Activated naive CD8-positive, alpha-beta T cell treated with anti-CD3 and anti-CD28 coated beads, Interleukin-2, amount 50 U/mL, for 16 hours (primary cell): ENCODE measurements at regions not wholly inside any gene's neighbourhood (a gene's known extent, or its start where the extent isn't known, plus 50 kb on each side); places are given as distances from the start of the nearest gene placed in this dataset.

Source experiments
- DNase-seq: peaks from one replicate; pipeline ENCODE4 v3.0.0-alpha.2; 2020; ENCODE audit warnings: low read depth, low spot score

GRCh38 chr16:86994215-86994614 is 323.0 kb downstream of the C16orf95 start:
- no peak for DNase-seq

DNA sequence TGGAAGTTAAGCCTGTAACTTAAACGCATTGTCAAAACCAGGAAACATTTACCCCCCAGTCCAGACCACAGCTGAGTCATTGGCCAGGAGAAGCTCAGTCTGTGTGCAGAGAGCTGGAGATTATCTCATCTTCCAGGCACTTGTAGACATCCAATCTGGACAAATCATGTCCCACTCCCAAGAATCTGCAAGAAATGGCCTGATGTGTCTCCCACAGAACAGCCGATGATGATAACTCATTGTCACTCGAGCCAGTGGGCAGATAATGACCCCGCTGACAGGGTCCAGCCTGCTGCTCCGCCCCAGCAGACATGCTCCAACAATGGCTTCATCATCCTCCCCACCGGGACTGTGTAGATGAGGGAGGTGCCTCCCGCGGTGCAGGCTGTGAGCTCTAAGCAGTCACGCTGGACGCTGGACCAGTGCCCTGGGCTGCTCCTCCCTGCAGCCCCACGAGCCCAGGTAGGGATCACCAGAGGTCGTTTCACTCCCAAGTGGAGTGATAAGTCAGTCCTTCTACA is 322.5 kb downstream of the C16orf95 start:
- no peak for DNase-seq

GRCh38 chr16:86995456-86995855 is 321.7 kb downstream of the C16orf95 start:
- no peak for DNase-seq

GRCh38 chr16:86996081-86996480 is 321.1 kb downstream of the C16orf95 start:
- DNase-seq = no peak

GRCh38 chr16:86997058-86997457 is 320.1 kb downstream of the C16orf95 start:
- no peak for DNase-seq

DNA sequence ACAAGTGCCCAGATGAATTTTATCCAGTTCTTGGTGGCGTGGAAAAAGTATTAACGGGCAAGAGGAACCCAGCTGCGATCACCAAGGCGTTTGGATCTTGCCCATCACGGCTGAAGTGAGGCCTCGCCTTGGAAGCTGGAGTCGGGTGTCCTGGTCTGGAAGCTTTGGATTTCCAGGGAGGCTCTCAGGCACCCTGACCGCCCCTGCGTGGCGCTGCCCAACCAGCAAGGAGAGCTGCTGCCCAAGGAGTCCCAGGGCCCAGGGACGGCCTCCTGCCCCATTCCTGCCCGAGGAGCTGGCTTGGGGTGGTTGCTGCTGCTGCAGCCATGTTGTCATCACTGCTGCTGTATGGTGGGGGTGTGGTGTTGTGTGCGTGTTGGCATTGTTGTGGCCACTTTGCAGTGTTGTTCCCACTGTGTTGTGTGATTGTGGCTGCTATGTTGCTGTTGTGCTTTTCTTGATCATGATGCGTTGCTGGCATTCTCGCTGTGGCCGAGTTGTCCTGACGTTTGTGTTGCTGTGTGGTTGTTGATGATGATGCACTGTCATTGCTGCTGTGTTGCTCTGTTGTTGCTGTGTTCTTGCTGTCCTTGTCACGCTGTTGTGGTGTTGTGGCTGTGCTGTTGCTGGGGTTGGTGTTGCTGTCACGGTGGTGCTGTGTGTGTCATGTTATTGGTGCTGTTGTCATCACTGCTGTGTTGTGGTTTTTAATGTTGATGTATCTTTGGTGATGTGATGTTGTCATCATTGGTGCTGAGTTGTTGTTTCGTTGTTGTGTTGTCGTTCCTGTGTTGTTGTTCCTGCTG is 318.8 kb downstream of the C16orf95 start:
- no peak for DNase-seq

DNA sequence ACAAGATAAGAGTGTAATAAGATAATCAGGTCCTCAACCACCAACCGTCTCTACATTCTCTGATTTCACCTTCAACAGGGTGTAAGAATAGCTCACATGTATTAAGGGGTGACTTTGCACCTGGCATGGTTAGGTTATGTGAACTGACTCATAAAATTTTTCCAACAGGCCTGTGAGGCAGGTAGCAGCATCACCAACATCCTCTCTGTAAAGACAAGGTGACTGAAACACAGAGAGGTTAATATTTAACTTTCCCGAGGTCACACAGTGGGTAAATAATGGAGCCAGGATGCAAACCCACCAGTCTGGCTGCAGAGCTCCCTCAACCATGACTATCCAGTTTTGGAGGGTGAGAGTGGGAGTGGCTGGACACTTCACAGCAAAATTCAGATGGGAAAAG is 317.2 kb downstream of the C16orf95 start:
- DNase-seq = no peak

GRCh38 chr16:87002717-87003413 is 314.3 kb downstream of the C16orf95 start:
- DNase-seq = no peak

- no peak for DNase-seq
These were observed 313.8 kb downstream of the C16orf95 start for GRCh38 chr16:87003414-87003755.

- DNase-seq = no peak
These were observed 311.2 kb downstream of the C16orf95 start for GRCh38 chr16:87006021-87006420.

GRCh38 chr16:87006789-87007745 is 310.1 kb downstream of the C16orf95 start:
- no peak for DNase-seq

DNA sequence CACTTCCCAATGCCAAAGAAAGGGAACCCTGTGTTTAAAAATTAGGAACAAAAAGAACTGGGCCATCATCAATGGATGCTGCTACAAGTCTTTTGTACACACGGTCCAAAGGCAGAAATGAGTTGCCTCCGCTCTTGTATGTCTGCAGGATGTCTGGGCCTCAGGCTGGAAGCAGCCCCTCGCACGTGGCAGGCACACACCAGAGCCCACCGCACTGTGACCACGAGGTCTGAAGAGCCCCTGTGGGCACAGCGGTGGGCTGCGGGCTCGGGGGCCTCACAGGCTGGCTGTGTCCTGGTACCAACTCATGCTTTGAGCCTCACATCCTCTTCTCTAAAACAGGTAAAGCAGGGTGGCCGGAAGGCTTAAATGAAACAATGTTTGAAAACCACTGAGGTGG is 309.3 kb downstream of the C16orf95 start:
- DNase-seq = no peak

- DNase-seq = no peak
These were observed 308.5 kb downstream of the C16orf95 start for GRCh38 chr16:87008664-87009063.

DNA sequence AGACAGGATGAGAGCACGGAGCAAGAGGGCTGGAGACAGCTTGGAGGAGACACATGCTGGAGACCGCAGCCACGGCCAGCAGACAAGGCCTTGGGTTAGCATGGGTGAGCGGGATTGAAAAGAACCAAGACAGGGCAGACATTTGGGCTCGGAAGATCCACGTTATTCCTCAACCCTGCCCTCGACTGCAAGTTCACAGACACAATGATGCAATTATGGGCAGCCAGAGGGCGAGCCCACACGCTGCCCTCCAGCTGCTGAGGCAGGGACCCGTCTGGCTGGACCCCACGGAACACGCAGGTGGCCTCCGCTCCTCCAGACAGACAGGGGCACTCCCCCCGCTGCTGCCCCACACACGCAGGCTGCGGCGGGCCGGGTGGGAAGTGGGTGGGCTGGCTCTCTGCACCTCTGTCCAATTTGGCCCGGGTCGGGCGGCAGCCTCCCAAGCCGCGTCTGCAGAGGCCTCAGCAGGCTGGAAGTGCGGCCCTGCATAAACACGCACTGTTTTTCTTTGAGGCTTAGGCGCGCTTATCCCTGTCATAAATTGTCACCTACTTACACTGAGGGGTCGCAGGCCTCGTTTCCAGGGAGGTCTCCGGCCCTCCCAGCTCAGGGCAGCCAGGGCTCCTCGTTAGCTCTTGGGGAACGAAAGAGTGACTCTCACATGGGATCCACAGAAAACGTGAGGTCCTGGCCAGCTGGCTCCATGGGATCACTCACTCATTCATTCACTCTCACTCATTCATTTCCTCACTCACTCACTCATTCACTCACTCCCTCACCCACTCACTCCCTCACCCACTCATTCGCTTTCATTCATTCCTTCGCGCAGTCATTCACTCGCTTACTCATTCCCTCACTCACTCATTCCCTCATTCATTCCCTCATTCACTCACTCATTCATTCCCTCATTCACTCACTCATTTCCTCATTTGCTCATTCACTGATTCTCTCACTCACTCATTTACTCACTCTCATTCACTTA is 303.9 kb downstream of the C16orf95 start:
- no peak for DNase-seq

DNA sequence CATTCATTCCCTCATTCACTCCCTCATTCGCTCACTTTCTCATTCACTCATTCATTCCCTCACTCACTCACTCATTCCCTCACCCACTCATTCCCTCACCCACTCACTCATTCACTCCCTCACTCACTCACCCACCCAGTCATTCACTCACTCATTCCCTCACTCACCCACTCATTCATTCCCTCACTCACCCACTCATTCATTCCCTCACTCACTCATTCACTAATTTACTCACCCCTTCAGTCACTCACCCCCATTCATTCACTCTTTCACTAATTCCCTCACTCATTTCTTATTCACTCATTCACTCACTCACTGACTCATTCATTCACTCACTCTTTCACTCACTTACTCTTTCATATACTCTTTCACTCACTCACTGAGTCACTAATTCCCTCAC is 303.1 kb downstream of the C16orf95 start:
- no peak for DNase-seq

DNA sequence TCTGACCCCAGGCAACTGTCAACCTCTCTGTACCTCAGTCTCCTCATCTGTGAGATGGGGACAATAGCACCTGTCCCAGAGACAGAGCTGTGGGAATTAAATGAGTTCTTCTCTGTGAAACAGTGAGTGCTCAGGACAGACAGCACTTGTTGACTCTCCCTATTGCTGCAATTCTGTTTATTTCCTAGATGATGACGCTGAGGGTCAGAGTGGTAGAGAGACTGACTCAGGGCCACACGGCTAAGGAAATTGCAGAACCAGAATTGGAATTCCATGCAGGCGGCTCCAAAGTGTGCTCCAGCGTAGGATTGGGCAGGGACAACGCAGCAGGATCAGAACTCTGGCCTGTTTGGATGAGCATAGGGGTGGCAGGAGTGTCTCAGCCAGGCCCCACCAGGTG is 302.2 kb downstream of the C16orf95 start:
- DNase-seq = no peak

- no peak for DNase-seq
These were observed 300.9 kb downstream of the C16orf95 start for GRCh38 chr16:87016046-87017035.

DNA sequence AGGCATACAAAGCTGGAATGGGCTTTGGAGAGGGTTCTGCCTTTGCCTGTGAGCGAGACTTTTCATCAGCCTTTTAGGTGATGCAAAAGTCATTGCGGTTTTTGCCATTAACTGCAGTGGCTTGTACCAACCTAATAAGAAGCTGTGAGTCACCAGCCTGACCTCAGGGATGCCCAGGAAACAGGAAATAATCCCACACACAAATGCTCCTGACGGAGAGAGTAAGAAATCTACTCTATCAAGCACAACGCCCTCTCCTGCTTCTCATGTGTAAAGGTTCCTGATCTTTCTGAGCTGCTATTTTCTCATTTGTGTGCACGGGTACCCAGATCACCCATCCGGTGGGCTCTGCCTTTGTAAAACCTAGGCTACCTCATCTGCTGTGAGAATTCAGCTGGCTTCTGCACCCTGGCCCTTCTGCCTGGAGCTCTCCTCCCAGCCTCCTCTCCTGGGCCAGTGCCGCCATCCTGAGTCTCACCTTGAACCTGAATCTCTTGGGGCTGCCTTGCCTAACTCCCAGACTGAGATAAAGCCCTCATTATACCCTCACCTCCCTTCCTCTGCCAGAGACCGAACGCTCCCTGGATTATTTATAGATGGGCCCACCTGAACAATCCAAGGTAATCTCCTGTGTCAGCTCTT is 299.7 kb downstream of the C16orf95 start:
- DNase-seq = no peak

DNA sequence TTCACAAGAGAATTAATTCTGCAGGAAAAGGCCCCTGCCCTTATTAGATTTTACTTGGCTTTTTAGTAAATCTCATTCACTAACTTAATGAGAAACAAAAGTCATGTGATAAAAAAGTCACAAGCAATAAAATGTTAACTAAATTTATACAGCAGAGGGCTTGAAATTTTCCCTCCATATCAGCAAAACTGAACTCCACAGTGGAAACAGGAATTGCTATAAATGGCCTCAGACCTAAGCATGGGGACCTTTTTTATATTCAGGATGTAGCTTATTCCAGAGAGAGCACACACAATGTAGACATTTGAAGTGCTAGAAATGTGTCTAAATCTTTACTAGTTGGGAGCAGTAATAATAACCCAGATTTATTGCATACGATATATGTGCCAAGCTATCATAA is 291.5 kb downstream of the C16orf95 start:
- no peak for DNase-seq
